Daoy (cell line): ENCODE measurements at regions not wholly inside any gene's neighbourhood (a gene's known extent, or its start where the extent isn't known, plus 50 kb on each side); places are given as distances from the start of the nearest gene placed in this dataset.
"Not testable (repeated sequence)": the region's sequence is repeated elsewhere in the genome, so short reads cannot be mapped to it uniquely, and the experiment has no call there.

Source experiments
- DNase-seq: peaks from one replicate; pipeline ENCODE4 v3.0.0-alpha.2; 2015; ENCODE audit warnings: low read depth

DNA sequence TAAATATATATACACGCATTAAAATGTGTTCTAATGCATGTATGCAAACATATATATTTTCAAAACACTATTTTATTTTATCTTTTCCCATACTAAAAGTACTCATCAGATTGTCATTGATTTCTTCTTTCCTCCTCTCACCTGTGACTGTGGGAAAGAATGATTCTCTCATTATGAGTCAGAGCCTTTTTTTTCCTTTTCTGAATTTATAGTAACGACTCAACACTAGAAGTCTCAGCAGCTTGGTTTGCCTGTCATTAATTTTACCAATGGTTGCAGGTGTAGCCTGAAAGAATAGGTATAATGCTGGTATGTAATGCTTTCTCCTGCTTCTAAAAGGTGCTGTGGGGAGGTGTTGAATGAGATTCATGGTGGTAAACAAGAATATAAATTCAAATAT lies 328.7 kb downstream of the UTRN start:
- no peak for DNase-seq

DNA sequence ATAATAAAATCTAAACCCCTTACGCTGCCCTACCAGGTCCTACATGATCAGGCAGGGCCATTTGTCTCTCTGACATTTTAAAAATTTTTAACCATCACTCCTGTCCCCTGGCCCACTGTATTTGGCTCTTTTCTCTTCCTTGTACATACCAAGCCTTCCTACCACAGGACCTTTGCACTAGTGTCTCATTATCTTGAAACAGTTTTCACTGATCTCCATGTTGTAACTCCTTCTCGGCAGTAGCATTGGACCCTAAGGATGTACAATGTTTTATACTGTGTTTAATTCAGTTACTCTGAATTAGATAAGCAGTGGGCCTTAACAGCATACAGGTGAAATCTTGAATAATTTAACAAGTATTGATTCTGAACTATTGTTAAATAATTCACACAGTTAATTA lies 330.7 kb downstream of the UTRN start:
- no peak for DNase-seq

DNA sequence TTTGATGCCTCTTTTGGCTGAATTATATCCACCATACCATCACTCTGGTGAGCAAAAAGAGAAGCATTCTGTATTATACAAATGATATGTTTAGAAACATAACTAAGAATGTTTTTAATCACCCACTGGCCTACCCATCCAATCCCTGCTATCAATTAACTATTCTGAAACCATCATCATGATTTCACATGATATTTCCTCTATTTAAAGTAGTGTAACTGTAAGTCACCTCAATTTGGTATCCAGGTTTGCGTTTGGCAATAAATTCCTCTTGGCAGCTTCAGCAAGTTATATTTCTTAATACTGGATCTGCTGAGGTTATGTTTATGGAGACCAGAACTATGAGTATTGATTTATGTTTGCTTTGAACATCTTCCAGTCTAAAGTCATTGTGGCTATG lies 332.1 kb downstream of the UTRN start:
- no peak for DNase-seq

DNA sequence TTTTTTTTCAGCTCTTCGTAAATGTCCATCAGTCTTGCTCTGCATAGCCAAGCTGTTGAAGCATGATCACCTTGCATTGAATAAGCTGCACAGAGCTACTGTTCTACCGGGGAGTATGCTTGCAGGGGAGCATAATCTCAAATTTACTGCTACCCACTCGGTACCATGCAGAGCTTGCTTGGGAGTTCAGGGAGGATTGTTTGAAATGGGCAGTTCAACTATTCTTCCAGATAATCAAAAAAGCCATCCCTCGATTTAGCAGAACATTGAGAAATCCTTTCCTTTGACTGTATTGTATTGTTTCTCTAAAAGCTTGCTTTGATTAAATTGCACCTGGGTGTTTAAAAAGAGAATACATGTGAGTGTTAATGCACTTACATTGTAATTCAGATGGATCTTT lies 332.6 kb downstream of the UTRN start:
- DNase-seq = no peak

DNA sequence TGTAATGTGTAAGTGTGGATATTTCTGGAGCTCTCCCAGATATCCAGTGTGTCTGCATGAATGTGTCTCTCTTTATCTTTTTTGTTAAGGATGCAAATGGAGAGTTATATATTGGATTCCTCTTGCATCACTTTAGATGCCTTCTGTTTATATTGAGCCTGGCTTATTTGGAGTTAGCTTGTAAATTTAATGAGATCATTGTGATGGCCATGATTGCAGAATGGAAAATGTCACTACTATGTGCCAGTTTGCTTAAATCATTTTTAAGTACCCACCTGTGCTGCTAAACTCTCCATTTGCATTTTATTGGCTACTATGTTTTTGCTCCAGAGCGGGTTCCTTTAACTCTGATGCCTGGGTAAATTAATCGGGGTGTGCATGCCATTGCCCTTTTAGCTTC lies 334.8 kb downstream of the UTRN start:
- DNase-seq = no peak

DNA sequence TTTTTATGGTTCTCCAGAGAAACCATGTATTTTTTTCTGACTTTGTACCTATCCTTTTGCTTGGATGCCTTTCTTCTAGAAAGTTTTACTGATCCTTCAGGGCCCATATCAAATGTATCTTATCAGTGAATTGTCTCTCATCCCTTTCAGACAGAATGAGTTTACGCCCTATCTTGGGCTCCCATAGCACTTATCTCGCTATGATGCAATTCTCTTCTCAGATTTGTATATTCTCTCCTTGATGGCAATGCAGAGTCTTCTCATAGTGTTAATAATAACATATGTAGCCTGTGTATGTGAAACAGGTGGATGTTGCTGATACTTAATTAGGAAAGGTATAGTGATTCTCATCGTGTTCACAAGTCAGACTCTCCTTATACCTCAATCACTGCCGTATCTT lies 336.2 kb downstream of the UTRN start:
- DNase-seq = no peak

DNA sequence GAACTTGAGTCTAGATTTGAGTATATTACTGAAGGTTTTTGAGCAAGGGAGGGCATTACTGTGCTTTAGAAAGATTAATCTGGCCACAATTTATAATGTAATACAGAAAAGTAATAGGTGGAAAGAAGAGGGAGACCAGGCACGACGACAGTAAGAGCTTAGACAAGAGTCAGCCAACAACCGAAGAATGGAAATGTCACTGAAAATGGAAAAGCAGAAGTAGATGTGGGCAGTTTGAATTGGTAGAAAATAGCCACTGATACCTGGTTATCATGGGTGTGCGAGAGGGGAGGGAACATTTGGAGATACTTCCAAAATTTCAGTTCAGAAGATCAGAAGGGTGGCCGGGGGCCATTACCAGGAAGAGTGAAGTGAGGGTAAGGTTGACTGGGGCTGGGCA lies 339.1 kb downstream of the UTRN start:
- DNase-seq = no peak

DNA sequence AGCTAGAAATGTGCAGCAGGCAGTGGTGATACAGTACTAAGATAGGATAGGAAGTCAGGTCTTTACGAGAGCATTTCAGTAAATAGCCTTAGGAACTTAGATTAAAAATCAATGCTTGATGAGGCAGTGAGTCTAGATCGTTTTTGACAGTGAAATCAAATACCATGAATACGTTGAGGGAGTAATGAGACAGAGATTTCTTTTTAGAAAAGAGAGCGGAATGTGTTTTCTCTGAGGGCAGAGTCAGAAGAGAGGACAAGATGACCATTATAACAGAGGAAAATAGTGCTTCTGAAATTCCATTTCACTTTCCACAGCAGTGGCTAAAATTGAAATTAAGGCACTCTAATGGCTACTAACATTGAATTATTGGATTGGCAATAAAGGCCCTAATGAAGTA lies 339.6 kb downstream of the UTRN start:
- no peak for DNase-seq

DNA sequence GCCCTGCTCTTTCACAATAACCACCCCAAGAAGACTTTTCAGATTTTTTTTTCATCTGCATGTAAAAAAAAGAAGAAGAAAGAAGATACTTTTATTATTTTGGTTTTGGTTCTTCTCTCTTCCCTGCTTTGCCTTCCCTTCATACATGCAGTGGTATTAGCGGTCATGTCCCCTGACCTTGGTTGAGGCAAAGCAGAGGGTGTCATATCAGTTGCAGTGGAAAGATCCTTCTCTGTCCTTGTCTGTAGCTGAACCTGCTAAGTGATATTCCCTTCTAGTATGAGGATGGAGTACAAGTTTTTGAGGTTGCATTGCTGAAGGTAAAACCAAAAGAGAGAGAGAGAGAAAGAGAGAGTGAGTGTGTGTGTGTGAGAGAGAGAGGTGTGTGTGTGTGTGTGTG lies 345.7 kb downstream of the UTRN start:
- no peak for DNase-seq

DNA sequence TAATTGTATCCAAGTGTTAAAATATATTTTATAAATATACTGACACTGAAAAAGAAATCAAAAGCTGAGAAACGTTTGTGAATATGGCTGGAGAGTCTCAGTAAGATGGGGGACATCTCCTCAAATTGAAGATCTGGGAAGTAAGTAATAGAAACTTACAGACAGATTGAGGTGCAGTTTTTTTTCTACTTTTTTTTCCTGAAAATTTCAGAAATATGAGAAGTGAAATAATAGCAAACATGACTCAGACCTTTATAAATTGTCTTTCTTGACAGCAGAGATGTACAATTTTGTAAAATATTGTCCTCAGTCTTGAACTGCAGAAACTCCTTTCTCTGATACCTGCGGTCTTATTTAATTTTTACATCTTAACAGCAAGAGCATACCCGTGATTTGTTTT lies 347.1 kb downstream of the UTRN start:
- no peak for DNase-seq

DNA sequence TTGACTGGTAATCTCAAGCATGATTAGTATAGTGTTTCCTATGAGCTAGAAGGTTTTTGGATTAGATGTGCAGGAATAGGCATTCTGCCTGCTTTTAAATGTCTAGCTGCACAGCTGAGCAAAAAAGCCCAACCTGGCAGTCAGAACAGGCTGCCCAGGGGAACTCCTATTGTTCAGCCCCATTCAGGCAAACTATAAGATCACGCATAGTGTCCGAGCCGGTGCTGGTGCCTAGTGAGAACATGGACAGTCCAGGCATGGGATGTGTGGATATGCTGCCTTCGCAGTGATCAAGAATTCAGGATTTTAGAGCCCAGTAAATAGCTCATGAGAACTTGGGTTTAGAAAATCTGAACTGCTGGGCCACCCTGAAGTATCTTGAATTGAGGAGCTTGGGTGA lies 348.8 kb downstream of the UTRN start:
- no peak for DNase-seq

DNA sequence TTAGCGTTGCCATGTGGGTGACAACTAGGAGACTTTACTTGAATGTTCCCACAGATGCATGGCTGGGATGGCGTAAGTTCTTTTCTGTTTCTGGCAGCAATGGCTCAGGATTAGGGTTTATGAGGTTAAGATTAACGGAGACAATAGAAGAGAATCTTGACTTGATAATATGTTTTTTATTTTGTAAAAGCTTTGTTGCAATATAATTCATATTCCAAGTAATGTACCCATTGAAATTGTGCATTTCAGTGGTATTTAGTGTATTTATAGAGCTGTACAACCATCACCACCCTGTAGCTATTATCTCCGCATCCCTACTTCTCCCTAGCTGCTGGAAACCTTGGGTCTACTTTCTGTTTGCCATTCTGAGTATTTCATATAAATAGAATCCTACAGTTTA lies 349.2 kb downstream of the UTRN start:
- DNase-seq = no peak

DNA sequence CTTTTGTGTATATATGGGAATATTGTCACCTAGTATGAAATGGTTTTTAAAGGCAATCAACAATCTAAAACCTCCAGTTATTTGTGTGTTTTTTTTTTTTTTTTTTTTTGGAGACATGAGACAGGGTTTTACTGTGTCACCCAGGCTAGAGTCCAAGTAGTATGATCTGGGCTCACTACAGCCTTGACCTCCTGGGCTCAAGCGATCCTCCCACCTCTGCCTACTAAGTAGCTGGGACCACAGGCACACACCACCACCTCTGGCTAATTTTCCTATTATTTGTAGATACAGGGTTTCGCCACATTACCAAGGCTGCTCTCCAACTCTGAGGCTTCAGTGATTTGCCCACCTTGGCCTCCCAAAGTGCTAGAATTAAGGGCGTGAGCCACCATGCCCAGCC lies 349.9 kb downstream of the UTRN start:
- DNase-seq = no peak

DNA sequence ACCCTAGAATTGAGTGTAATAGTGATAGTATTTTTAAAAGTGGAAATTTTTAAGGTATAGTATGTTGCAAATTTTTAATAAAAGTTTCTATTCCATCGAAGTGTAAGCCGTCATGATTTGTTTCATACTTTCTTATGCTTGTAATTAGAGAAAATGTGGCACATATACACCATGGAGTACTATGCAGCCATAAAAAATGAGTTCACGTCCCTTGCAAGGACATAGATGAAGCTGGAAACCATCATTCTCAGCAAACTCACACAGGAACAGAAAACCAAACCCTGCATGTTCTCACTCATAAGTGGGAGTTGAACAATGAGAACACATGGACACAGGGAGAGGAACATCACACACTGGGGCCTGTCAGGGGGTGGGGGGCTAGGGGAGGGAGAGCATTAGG lies 350.9 kb downstream of the UTRN start:
- not testable (repeated sequence) for DNase-seq

DNA sequence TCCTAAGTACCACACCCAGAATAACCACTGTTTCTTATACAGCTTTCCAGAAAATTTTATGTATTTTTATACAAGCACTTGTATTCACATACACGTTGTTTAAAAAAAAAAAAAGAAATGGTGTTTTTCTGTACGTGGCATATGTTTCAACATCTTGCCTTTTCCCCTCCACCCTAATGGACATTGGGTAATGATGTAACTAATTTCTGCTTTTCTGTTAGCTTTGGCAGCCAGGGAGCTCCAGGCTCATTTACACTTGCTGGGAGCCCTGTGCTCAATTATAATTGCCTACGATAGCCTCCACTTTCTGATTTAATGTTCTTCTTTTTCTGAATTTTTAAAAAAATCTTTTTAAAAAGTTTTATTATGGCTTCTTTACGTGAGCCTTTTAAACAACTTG lies 352.4 kb downstream of the UTRN start:
- DNase-seq = no peak

DNA sequence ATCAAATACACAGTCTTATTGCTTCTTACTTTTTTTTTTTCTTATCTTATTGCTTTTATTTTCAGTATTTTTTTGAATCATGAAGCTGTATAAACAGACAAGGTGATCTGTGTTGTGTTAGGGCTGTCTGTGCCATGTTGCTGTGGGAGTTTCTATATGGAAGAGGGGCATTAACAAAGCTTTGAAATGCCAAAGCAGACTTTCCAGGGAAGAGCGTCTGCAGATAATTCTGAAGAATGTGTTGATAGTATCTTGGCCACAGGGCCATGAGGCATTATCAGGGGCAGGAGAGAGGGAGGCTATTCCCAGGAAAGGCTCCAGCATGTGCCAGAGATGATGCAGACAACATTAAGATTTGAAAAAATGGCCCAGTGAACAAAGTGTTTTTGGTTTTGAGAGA lies 354.5 kb downstream of the UTRN start:
- no peak for DNase-seq

DNA sequence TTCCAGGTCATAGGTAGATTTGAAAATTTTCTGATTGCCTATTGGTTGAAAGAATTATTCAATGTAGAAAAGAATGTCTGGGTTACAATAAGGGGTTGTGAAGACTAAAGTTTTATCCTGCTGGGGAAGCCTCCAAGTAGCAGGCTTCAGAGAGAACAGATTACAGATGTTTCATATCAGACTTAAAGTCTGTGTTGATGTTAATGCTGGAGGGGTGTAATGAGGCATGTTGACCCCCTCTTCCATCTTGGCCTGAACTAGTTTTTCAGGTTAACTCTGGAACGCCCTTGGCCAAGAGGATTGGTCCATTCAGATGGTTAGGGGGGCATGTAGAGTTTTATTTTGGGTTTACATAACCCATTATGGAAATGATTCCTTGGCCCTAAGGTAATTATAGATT lies 356.2 kb downstream of the UTRN start:
- no peak for DNase-seq

DNA sequence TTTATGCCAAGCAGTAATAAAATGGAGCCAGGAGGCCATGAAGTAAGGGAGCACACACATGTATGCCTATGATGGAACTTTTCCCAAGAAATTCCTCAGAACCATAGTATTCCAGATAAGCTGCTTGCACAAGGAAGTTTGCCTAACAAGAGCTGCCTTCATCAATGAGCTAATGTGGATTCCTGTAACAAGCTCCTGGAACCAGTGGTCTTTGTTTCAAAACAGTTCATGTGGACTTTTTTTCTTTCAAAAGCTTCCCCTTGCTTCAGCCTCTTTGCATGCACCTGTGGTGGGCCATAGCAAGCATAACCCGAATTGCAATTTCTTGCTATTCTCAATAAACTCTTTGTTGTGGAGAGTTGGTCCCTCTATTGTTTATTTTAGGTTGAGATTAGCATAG lies 359.6 kb downstream of the UTRN start:
- no peak for DNase-seq

DNA sequence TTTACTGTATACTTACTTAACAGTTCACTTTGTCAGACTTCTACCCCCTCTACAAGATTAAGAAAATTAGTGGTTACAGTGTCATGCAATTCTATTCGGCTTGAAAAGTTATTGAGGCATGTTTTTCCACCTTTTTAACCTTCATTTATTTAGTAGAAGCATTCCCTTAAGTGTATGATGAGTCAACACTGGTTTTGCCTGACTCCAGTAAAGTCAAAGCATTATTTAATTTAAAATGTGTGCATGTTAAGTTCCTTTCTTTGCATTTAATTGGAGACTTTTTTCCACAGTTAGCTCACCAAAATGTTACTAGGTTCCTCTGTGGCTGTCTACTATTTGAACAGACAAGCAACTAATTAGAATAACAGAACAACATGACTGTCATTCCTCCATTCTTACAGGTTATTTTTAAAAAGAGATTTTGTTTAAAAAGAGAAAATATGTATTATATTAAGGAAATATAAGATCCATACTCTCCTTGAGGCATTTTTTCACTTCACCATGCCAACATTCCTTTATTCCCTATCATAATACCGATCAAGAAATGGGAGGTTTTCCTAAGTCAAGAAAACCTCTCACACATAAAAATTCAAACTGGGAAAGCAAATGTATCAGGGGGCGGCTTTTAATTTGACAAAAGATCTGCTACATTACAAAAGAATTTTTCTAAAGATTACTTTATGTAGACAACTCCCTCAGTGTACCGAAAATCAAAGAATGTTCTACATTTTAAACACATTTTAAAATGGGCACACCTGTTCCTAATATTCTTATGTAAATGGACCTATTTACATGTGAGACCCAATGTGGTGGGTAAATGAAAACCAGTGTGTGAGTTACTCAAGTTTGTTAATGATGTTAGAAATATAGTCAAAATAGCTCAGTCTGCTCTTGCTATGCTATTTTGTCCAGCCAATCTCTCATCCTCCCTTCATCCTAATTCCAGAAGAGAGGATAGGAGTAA lies 361.2 kb downstream of the UTRN start:
- no peak for DNase-seq

DNA sequence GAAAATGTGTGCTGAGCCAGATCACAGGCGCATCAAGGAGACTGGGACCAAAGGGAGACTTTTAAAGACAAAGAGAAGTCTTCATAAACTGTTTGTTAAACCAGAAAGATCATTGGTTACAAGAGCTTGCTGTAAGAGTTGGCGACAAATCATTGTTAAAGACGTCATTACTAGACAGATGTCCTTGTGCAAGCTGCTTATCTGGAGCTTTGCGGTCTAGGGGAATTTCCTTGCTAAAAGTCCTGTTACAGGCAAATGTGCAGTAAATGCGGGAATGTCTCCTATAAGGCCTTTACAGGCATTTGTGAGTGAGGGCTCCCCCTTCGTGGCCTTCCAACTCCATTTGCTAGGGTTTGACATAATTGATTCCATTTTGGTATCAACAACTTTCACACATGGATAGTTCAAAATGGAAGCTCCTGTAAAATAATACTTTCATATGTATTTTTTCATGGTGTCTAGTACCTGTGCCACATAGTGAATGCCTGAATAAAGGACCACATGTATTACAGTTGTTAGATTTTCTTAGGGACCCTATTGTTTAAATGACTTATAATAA lies 362.4 kb downstream of the UTRN start:
- no peak for DNase-seq

DNA sequence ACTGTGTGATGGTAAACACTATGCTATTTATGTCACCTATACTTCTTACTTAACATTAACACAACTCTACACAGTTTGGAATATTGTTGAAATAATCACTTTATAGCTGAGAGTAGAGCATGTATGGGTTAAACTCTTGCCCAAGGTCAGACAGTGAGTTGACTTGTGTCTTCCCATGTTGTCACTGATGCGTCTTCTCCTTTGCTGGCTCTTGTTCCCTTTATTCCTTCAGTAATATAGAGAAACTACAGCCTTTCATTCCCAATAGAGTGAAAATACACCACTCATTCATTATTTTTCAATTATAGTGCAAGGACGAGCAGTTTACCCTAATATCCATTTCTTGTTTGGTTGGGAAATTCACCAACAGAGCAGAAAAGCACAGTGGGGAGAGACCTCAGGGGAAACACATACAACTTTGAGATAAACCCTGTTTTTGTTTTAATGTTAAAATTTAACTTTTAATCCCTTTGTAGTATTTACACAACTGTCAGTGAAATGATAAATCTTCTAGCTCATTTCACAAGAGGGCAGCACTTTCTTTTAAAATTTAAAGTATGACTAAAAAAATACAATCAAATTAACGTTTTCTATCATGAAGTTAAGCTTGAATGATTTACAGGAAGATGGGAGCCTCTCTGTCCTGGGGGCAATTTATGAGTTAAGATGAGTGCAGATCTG lies 363.0 kb downstream of the UTRN start:
- no peak for DNase-seq

DNA sequence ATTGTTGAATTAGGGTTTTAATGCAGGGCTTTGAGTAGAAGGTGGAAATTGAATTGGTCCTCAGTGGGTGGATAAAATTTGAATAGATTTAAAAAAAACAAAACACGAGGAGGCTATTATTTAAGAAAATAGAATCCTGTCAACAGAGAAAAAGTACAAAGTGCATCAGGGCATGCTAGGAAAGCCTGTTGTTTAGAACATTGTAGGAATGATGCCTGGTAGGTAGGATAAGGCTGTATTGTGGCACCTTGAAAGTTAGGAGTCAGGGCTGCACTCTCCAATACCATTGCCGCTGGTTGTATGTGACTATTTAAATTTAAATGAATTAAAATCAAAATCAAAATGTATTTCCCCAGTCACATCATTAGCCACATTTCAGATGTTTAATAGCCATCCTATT lies 363.9 kb downstream of the UTRN start:
- no peak for DNase-seq

DNA sequence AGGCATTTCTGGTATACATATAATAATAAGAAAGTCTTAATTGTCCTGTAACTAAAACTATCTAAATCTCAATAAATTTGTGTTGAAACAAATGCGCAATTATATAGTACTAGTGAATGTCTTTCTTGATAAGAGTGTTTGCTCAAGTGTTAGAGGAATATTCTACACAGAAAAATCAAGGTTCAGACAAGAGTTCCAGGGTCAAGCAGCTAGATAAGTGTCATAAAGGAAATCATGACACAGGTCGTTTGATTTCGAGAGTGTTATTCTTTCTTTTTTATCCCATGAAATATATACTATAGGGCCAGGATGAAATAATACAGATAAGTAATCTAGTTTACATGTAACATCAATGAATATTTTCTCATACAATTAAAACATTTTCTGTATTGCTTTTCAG lies 366.1 kb downstream of the UTRN start:
- DNase-seq = no peak
